Heart right ventricle (tissue), 16 donors: ENCODE measurements at regions not wholly inside any gene's neighbourhood (a gene's known extent, or its start where the extent isn't known, plus 50 kb on each side); places are given as distances from the start of the nearest gene placed in this dataset.
A peak's percentile ranks its signal among the peaks of the same experiment; 100 is the strongest.

Source experiments
- ATAC-seq, 8 donors: fragments of 200-7000 bp; cut with Tn5 transposase; one replicate each; pipeline ENCODE4 v1.9.1; 2020; ENCODE audit warnings: mild to moderate bottlenecking in 8 of 8, moderate library complexity in 8 of 8, moderate number of reproducible peaks in 1 of 8
- DNase-seq, 2 donors: peaks; one replicate each; pipeline ENCODE4 v3.0.0-alpha.2; 2020
- H3K27ac ChIP-seq, 10 donors: fragments of 200-600 bp; sonication (generic) in 2 of 10; one replicate each; pipeline versions ENCODE4 v1.5.0 to v1.8.0; 2020 to 2022; ENCODE audit warnings: mild to moderate bottlenecking in 3 of 10
- H3K27me3 ChIP-seq, 7 donors: fragments of 200-600 bp; one replicate each; pipeline ENCODE4 v1.8.0; 2021 to 2022; ENCODE audit warnings: mild to moderate bottlenecking in 2 of 7
- H3K36me3 ChIP-seq, 9 donors: fragments of 200-600 bp; sonication (generic) in 1 of 9; one replicate each; pipeline versions ENCODE4 v1.5.0 to v1.8.0; 2020 to 2022; ENCODE audit warnings: mild to moderate bottlenecking in 2 of 9
- H3K4me1 ChIP-seq, 9 donors: fragments of 200-600 bp; sonication (generic) in 1 of 9; one replicate each; pipeline versions ENCODE4 v1.5.0 to v1.8.0; 2020 to 2022; ENCODE audit warnings: mild to moderate bottlenecking in 4 of 9
- H3K4me3 ChIP-seq, 10 donors: fragments of 200-600 bp; sonication (generic) in 2 of 10; one replicate each; pipeline versions ENCODE4 v1.5.0 to v1.8.0; 2020 to 2022; ENCODE audit warnings: mild to moderate bottlenecking in 7 of 10, moderate library complexity in 2 of 10
- H3K9me3 ChIP-seq, 11 donors: fragments of 200-600 bp in 10 of 11; sonication (generic) in 2 of 11; one replicate each; pipeline versions ENCODE4 v1.5.0 to v1.8.0; 2013 to 2022; ENCODE audit warnings: mild to moderate bottlenecking in 2 of 11, control low read depth in 1 of 11, moderate library complexity in 1 of 11
- WGBS, 2 donors: extraction: QIAGEN DNeasy Blood & Tissue Kit; methylation state at CpG; one replicate each; pipeline ENCODE4 v1.1.7; 2013; ENCODE audit warnings: inconsistent platforms in 1 of 2; 5-methylcytosine and 5-hydroxymethylcytosine counted together
- intact Hi-C, 10 donors: fragments of 100-400 bp; cut with DNase I; formaldehyde crosslinking; loops; one replicate each; pipeline versions ENCODE4 v1.11.1 to v1.14.2; 2022
- TF ChIP-seq, protein P1 (sequence below), 9 donors: fragments of 200-600 bp; sonication (generic) in 2 of 9; IDR thresholded peaks; one replicate each; pipeline versions ENCODE4 v1.5.0 to v1.8.0; 2021 to 2022; ENCODE audit warnings: antibody characterized with exemption in 9 of 9, mild to moderate bottlenecking in 5 of 9, moderate library complexity in 1 of 9
- donor health status: Arrhythmogenic right ventricular cardiomyopathy.
- donor health status: ischemic (EF 13 %, LVEDD 7.1; RV severe dilation, severe dysfunction).
- donor health status: healthy with polysubstance abuse.
- donor health status: DM: no; HTN: yes; CAD: no.
- donor health status: DM: no; HTN: no; CAD: no.
- donor health status: ischemic (EF 25% LVEDD 6.9; RV normal size, moderate dysfunction).
- donor health status: ischemic (EF 25% LVEDD 5.7; RV mildly dilated, moderate dysfunction).
- donor health status: healthy.
- donor health status: DM: yes; HTN: yes; CAD: no.
- donor health status: Ischemic cardiomyopathy.
- donor health status: ischemic (EF 35%, LVEDD 5.7; RV mildly dilated, moderate dysfunction).
- donor health status: nonischemic (EF 11% LVEDD 7.7; RV severe dilation, severe dysfunction).
- donor health status: DM: yes; HTN: yes; CAD: no.
- donor health status: PGD.
- donor health status: ischemic (EF 29% LVEDD 5.4; RV normal size, mild dysfunction).
- donor health status: nonischemic (EF 23%, LVEDD 6.1; RV moderate dilation, normal function).

DNA sequence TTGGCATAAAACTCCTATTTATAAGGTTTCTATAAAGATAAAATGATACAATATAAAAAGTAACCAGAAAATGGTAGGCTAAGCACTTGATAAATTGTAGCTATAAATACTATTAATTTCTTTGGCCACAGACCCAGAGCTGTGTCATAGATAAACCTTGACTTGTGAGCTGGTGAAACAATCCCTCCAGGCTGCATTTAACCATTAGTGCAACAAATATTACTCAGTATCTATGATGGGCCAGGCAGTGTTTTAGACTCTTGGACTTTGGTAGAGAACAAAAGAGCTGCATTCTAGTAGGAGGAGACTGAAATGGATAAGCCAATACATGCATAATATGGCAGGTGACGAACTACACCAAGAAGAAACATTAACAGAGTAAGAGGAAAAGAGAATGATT is 178.1 kb downstream of the BTG1 start:
- H3K4me3 ChIP-seq, result no peak overlapping the region
- DNase-seq (no peak), ATAC-seq (peak in 1 of 8 donors; percentile 55)
- no peaks in the 10 kb centered on the region for H3K27me3 ChIP-seq
- H3K27ac ChIP-seq, result no peak overlapping the region
- intact Hi-C loops, result no loop called here
- H3K36me3 ChIP-seq, result no peaks in the 10 kb centered on the region
- H3K9me3 ChIP-seq, result no peaks in the 10 kb centered on the region
- 94 to 98% methylated on average over 1 of the region's 1 CpG for WGBS, 2 donors
- peaks cover 0 to 14% (median 0%) of the 10 kb centered on the region in 9 donors for H3K4me1 ChIP-seq
- TF ChIP-seq, protein P1, sequence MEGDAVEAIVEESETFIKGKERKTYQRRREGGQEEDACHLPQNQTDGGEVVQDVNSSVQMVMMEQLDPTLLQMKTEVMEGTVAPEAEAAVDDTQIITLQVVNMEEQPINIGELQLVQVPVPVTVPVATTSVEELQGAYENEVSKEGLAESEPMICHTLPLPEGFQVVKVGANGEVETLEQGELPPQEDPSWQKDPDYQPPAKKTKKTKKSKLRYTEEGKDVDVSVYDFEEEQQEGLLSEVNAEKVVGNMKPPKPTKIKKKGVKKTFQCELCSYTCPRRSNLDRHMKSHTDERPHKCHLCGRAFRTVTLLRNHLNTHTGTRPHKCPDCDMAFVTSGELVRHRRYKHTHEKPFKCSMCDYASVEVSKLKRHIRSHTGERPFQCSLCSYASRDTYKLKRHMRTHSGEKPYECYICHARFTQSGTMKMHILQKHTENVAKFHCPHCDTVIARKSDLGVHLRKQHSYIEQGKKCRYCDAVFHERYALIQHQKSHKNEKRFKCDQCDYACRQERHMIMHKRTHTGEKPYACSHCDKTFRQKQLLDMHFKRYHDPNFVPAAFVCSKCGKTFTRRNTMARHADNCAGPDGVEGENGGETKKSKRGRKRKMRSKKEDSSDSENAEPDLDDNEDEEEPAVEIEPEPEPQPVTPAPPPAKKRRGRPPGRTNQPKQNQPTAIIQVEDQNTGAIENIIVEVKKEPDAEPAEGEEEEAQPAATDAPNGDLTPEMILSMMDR (IDR thresholded peaks at IDR 0.05), result no peak

DNA sequence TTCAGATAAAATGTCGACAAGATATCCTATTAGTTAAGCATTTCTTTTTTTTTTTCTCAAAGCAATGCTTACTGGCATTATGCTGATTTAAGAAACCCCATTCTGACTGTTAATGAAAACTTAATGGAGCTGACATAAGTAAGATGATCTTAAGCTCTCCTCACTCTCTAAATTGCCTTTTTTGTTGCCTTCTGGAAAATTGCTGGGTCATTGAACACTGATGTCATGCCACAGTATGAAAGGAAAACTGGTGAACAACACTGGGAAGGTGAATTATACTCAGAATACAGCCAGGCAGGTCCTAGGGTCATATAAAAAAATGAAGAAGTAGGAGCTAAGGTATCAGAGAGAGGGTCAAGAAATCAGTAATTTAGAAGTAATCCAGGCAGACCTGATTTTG is 179.9 kb downstream of the BTG1 start:
- no peak overlapping the region for H3K4me3 ChIP-seq
- no peak for ATAC-seq
- peaks cover 0 to 14% (median 0%) of the 10 kb centered on the region in 9 donors for H3K4me1 ChIP-seq
- no peaks in the 10 kb centered on the region for H3K9me3 ChIP-seq
- TF ChIP-seq, protein P1 (IDR thresholded peaks at IDR 0.05), result no peak
- H3K27ac ChIP-seq, result no peak overlapping the region
- intact Hi-C loops, result no loop called here
- DNase-seq, result no peak
- 47 to 55% methylated on average over 1 of the region's 1 CpG for WGBS, 2 donors
- H3K36me3 ChIP-seq, result no peaks in the 10 kb centered on the region
- H3K27me3 ChIP-seq, result no peaks in the 10 kb centered on the region

DNA sequence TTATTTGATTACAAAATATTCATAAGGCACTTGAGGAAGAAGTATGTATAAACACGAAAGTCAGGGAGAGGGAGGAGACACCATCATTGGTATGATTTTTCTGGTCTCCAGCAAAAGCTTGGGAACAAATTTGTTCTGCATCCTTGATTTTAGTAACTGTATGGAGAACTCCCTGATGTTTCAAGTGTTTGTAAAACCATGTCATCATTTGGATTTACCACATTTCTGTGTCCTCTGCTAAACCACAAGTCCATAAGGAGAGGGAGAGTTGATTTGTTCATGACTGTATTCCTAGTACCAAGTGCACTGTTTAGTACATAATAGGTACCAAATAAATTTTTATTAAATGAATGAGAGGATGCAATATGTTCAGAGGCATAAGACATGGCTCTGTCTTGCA is 181.1 kb downstream of the BTG1 start:
- intact Hi-C loops, result no loop called here

DNA sequence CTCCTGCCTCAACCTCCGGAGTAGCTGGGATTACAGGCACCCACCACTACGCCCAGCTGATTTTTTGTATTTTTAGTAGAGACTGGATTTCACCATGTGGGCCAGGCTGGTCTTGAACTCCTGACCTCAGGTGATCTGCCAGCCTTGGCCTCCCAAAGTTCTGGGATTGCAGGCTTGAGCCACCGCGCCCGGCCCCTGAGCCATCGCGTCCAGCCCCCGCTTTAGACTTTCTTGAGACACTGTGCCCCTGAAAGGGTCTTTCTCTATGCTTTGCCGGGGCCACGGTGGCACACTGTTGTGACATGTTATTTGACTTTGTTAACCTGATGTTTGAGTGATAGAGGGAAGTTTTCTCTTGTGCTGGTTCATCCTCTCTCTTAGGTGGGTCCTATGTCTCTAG is 186.4 kb downstream of the BTG1 start:
- TF ChIP-seq, protein P1 (IDR thresholded peaks at IDR 0.05), result no peak
- no peaks in the 10 kb centered on the region for H3K36me3 ChIP-seq
- no peak for ATAC-seq
- intact Hi-C loops, result no loop called here
- DNase-seq, result no peak
- no peak overlapping the region for H3K4me3 ChIP-seq
- WGBS, 2 donors, result 94 to 98% methylated on average over 10 of the region's 10 CpGs
- H3K27me3 ChIP-seq, result no peaks in the 10 kb centered on the region
- no peaks in the 10 kb centered on the region for H3K4me1 ChIP-seq
- peaks cover 0 to 22% (median 0%) of the 10 kb centered on the region in 11 donors for H3K9me3 ChIP-seq
- H3K27ac ChIP-seq, result no peak overlapping the region

More for the DNA sequence above, 181.1 kb downstream of the BTG1 start:
- Histone ChIP-seq H3K9me3 (no peaks in the 10 kb centered on the region), H3K4me3 (no peak overlapping the region), H3K27me3 (no peaks in the 10 kb centered on the region), H3K27ac (no peak overlapping the region), H3K4me1 (peaks cover 0 to 14% (median 0%) of the 10 kb centered on the region in 9 donors), H3K36me3 (no peaks in the 10 kb centered on the region)
- 93 to 100% methylated on average over 1 of the region's 1 CpG for WGBS, 2 donors
- TF ChIP-seq, protein P1 (IDR thresholded peaks at IDR 0.05), result no peak
- DNase-seq, result no peak
- no peak for ATAC-seq
